Mesothelial cell of epicardium (in vitro differentiated cells): ENCODE measurements at regions not wholly inside any gene's neighbourhood (a gene's known extent, or its start where the extent isn't known, plus 50 kb on each side); places are given as distances from the start of the nearest gene placed in this dataset.

Experiments
- DNase-seq, 2 experiments: peaks; one replicate each; pipeline ENCODE4 v3.0.0; 2021; ENCODE audit warnings: low spot score in 2 of 2; ENCODE audit not compliant: unreplicated experiment in 2 of 2
- H3K27ac Mint-ChIP-seq: 2 replicates; pipeline ENCODE4 v1.8.0; 2021; ENCODE audit warnings: mixed read lengths
- H3K27me3 Mint-ChIP-seq: 2 replicates; pipeline ENCODE4 v1.8.0; 2021; ENCODE audit warnings: low read depth, mixed read lengths
- H3K36me3 Mint-ChIP-seq: 2 replicates; pipeline ENCODE4 v1.8.0; 2021; ENCODE audit warnings: mixed read lengths
- H3K4me1 Mint-ChIP-seq: 2 replicates; pipeline ENCODE4 v1.8.0; 2021; ENCODE audit warnings: mixed read lengths
- H3K4me3 Mint-ChIP-seq: 2 replicates; pipeline ENCODE4 v1.8.0; 2021; ENCODE audit warnings: mild to moderate bottlenecking, moderate library complexity, mixed read lengths
- H3K9me3 Mint-ChIP-seq: 2 replicates; pipeline ENCODE4 v1.8.0; 2021; ENCODE audit warnings: mixed read lengths
- CTCF ChIP-seq: fragments of 200-600 bp; sonication (generic); IDR thresholded peaks from one replicate; pipeline ENCODE4 v1.5.0; 2021; ENCODE audit warnings: antibody characterized with exemption; ENCODE audit not compliant: unreplicated experiment

GRCh38 chr3:147760085-147760484 lies 350.9 kb downstream of the ZIC1 start:
- Mint-ChIP-seq H3K4me3 (no peak overlapping the region), H3K4me1 (peaks cover 10% of the 10 kb centered on the region), H3K36me3 (no peaks in the 10 kb centered on the region), H3K27me3 (peaks cover 2% of the 10 kb centered on the region), H3K9me3 (no peaks in the 10 kb centered on the region), H3K27ac (no peak overlapping the region)
- DNase-seq, result no peak
- TF ChIP-seq CTCF, result no peak

- DNase-seq, result no peak
- Mint-ChIP-seq H3K4me1 (peaks cover 10% of the 10 kb centered on the region), H3K36me3 (no peaks in the 10 kb centered on the region), H3K27me3 (peaks cover 8% of the 10 kb centered on the region), H3K9me3 (no peaks in the 10 kb centered on the region), H3K27ac (no peak overlapping the region), H3K4me3 (no peak overlapping the region)
- TF ChIP-seq CTCF, result no peak
Observed at GRCh38 chr3:147760941-147761340, 351.8 kb downstream of the ZIC1 start.

- Mint-ChIP-seq H3K9me3 (no peaks in the 10 kb centered on the region), H3K4me3 (no peak overlapping the region), H3K27ac (no peak overlapping the region), H3K27me3 (peaks cover 3% of the 10 kb centered on the region), H3K36me3 (no peaks in the 10 kb centered on the region), H3K4me1 (peaks cover 2% of the 10 kb centered on the region)
- no peak for TF ChIP-seq CTCF
- DNase-seq, result no peak
Observed at GRCh38 chr3:147773116-147773630, 364.0 kb downstream of the ZIC1 start.

GRCh38 chr3:147775411-147775810 lies 366.2 kb downstream of the ZIC1 start:
- H3K27ac Mint-ChIP-seq, result no peak overlapping the region
- no peak overlapping the region for H3K4me3 Mint-ChIP-seq
- H3K9me3 Mint-ChIP-seq, result no peaks in the 10 kb centered on the region
- no peaks in the 10 kb centered on the region for H3K36me3 Mint-ChIP-seq
- TF ChIP-seq CTCF, result no peak
- H3K27me3 Mint-ChIP-seq, result peaks cover 3% of the 10 kb centered on the region
- peaks cover 3% of the 10 kb centered on the region for H3K4me1 Mint-ChIP-seq
- no peak for DNase-seq

- Mint-ChIP-seq H3K4me1 (peaks cover 3% of the 10 kb centered on the region), H3K9me3 (no peaks in the 10 kb centered on the region), H3K36me3 (no peaks in the 10 kb centered on the region), H3K27me3 (peaks cover 3% of the 10 kb centered on the region), H3K27ac (no peak overlapping the region), H3K4me3 (no peak overlapping the region)
- DNase-seq, result no peak
- no peak for TF ChIP-seq CTCF
Observed at GRCh38 chr3:147775816-147776530, 366.8 kb downstream of the ZIC1 start.

GRCh38 chr3:147793841-147794240 lies 384.7 kb downstream of the ZIC1 start:
- Mint-ChIP-seq H3K4me3 (no peak overlapping the region), H3K4me1 (peaks cover 9% of the 10 kb centered on the region), H3K27me3 (no peaks in the 10 kb centered on the region), H3K36me3 (no peaks in the 10 kb centered on the region), H3K27ac (no peak overlapping the region), H3K9me3 (no peaks in the 10 kb centered on the region)
- DNase-seq, result no peak
- TF ChIP-seq CTCF, result no peak
